Mesenteric fat pad (tissue), 1 donor: ENCODE measurements at regions not wholly inside any gene's neighbourhood (a gene's known extent, or its start where the extent isn't known, plus 50 kb on each side); places are given as distances from the start of the nearest gene placed in this dataset.
"Not testable (repeated sequence)": the region's sequence is repeated elsewhere in the genome, so short reads cannot be mapped to it uniquely, and the experiment has no call there.

ENCODE experiments used
- DNase-seq: peaks from one replicate; pipeline ENCODE4 v3.0.0-alpha.2; 2020; ENCODE audit warnings: low spot score
- donor health status: DM: yes; HTN: yes; CAD: no.

GRCh38 chr17:71183066-71183660, 937.7 kb upstream of the SOX9 start:
- no peak for DNase-seq

- DNase-seq, result no peak
Observed at GRCh38 chr17:71184716-71185115, 936.1 kb upstream of the SOX9 start.

- no peak for DNase-seq
Observed at GRCh38 chr17:71187145-71187878, 933.5 kb upstream of the SOX9 start.

GRCh38 chr17:71188811-71189492, 931.9 kb upstream of the SOX9 start:
- DNase-seq, result no peak

GRCh38 chr17:71189493-71189831, 931.4 kb upstream of the SOX9 start:
- DNase-seq, result no peak

- no peak for DNase-seq
Observed at GRCh38 chr17:71192039-71192555, 928.7 kb upstream of the SOX9 start.

GRCh38 chr17:71192848-71193247, 928.0 kb upstream of the SOX9 start:
- DNase-seq, result no peak

GRCh38 chr17:71200597-71200996, 920.2 kb upstream of the SOX9 start:
- DNase-seq, result no peak

- no peak for DNase-seq
Observed at GRCh38 chr17:71201639-71202038, 919.2 kb upstream of the SOX9 start.

GRCh38 chr17:71202449-71202848, 918.4 kb upstream of the SOX9 start:
- no peak for DNase-seq

GRCh38 chr17:71203953-71204352, 916.9 kb upstream of the SOX9 start:
- no peak for DNase-seq

GRCh38 chr17:71205951-71206350, 914.9 kb upstream of the SOX9 start:
- DNase-seq, result not testable (repeated sequence)

GRCh38 chr17:71208111-71208704, 912.6 kb upstream of the SOX9 start:
- DNase-seq, result no peak

GRCh38 chr17:71213936-71214335, 906.9 kb upstream of the SOX9 start:
- DNase-seq, result no peak

- DNase-seq, result no peak
Observed at GRCh38 chr17:71217769-71218168, 903.1 kb upstream of the SOX9 start.

GRCh38 chr17:71224824-71225575, 895.8 kb upstream of the SOX9 start:
- DNase-seq, result no peak

- no peak for DNase-seq
Observed at GRCh38 chr17:71227841-71228240, 893.0 kb upstream of the SOX9 start.

GRCh38 chr17:71229070-71229469, 891.8 kb upstream of the SOX9 start:
- DNase-seq, result no peak

- no peak for DNase-seq
Observed at GRCh38 chr17:71232801-71233559, 887.8 kb upstream of the SOX9 start.

GRCh38 chr17:71234349-71234748, 886.5 kb upstream of the SOX9 start:
- DNase-seq, result no peak
